Transverse colon (tissue), 4 donors: ENCODE measurements at regions not wholly inside any gene's neighbourhood (a gene's known extent, or its start where the extent isn't known, plus 50 kb on each side); places are given as distances from the start of the nearest gene placed in this dataset.

Experiments
- DNase-seq: peaks from one replicate; pipeline ENCODE4 v3.0.0-alpha.2; 2019
- H3K27ac ChIP-seq, 4 donors: fragments of 200-600 bp; sonication (generic); 2 replicates each; pipeline ENCODE4 v1.5.1; 2016 to 2018; ENCODE audit warnings: inconsistent platforms in 4 of 4
- H3K27me3 ChIP-seq: fragments of 200-600 bp; sonication (generic); 2 replicates; pipeline ENCODE4 v1.5.1; 2017; ENCODE audit warnings: inconsistent platforms
- H3K36me3 ChIP-seq, 4 donors: fragments of 200-600 bp; sonication (generic); 2 replicates each; pipeline ENCODE4 v1.5.1; 2017 to 2019; ENCODE audit warnings: inconsistent platforms in 4 of 4
- H3K4me1 ChIP-seq, 4 donors: fragments of 200-600 bp; sonication (generic); 2 replicates each; pipeline ENCODE4 v1.5.1; 2017 to 2020; ENCODE audit warnings: inconsistent platforms in 4 of 4
- H3K4me3 ChIP-seq, 4 donors: fragments of 200-600 bp; sonication (generic); 1 replicate in 1 of 4; 2 replicates in 3 of 4; pipeline versions ENCODE4 v1.5.1 to v1.6.1; 2017 to 2019; ENCODE audit warnings: inconsistent platforms in 4 of 4
- H3K9me3 ChIP-seq, 2 donors: fragments of 200-600 bp; sonication (generic); 2 replicates each; pipeline ENCODE4 v1.5.1; 2017 to 2019; ENCODE audit warnings: inconsistent platforms in 2 of 2
- CTCF ChIP-seq, 5 experiments: fragments of 200-600 bp in 3 of 5; fragments of 450-650 bp in 2 of 5; sonication (generic) in 3 of 5; IDR thresholded peaks; 1 replicate in 2 of 5; 2 replicates in 3 of 5; pipeline ENCODE4 v1.5.1; 2016 to 2017; ENCODE audit warnings: antibody characterized with exemption in 5 of 5, inconsistent platforms in 3 of 5, mild to moderate bottlenecking in 2 of 5, moderate library complexity in 1 of 5
- EP300 ChIP-seq: sonication (generic); formaldehyde crosslinking; IDR thresholded peaks from one replicate; pipeline ENCODE4 v1.6.1; 2017; ENCODE audit warnings: antibody characterized with exemption, low read depth
- POLR2A ChIP-seq: fragments of 450-650 bp; IDR thresholded peaks from one replicate; pipeline ENCODE4 v1.6.1; 2016; ENCODE audit warnings: antibody characterized with exemption, mild to moderate bottlenecking, moderate library complexity
- POLR2AphosphoS5 ChIP-seq, 3 donors: sonication (generic); formaldehyde crosslinking; IDR thresholded peaks; one replicate each; pipeline ENCODE4 v1.6.1; 2016; ENCODE audit warnings: antibody characterized with exemption in 3 of 3
- WGBS, 2 donors: methylation state at CpG; one replicate each; pipeline ENCODE4 v1.1.5; 2018; ENCODE audit warnings: low coverage in 1 of 2; 5-methylcytosine and 5-hydroxymethylcytosine counted together
- in situ Hi-C, 4 donors: fragments of 200-750 bp; cut with MboI; loops; one replicate each; pipeline versions ENCODE4 v1.15.0 to v1.15.1; 2017; ENCODE audit warnings: low sequenced_read_pairs in 3 of 4, low pct_ligation_motif_present in 1 of 4, low pct_unique_long_range_greater_than_20kb in 1 of 4
- intact Hi-C: fragments of 100-400 bp; cut with DNase I; formaldehyde crosslinking; loops from one replicate; pipeline ENCODE4 v1.15.1; 2023; ENCODE audit warnings: low total_unique reads

GRCh38 chr5:77874691-77875090 is 98.6 kb upstream of the TBCA start:
- H3K4me3 ChIP-seq = no peak overlapping the region
- TF ChIP-seq POLR2A = no peak
- TF ChIP-seq POLR2AphosphoS5 (IDR thresholded peaks at IDR 0.05) = no peak
- TF ChIP-seq CTCF (IDR thresholded peaks at IDR 0.05) = no peak
- no peak for TF ChIP-seq EP300
- no peak for DNase-seq
- H3K9me3 ChIP-seq = no peaks in the 10 kb centered on the region
- intact Hi-C loops (no loop called here), in situ Hi-C loops (no loop called here)
- no peak overlapping the region for H3K27ac ChIP-seq
- 74 to 89% methylated on average over 4 to 6 of the region's 6 CpGs for WGBS, 2 donors
- H3K36me3 ChIP-seq = no peaks in the 10 kb centered on the region
- H3K27me3 ChIP-seq = no peaks in the 10 kb centered on the region
- H3K4me1 ChIP-seq = no peaks in the 10 kb centered on the region

- in situ Hi-C loops = no loop called here
- no peak for TF ChIP-seq POLR2AphosphoS5 (IDR thresholded peaks at IDR 0.05)
- no peak for TF ChIP-seq EP300
- no peak for TF ChIP-seq POLR2A
- TF ChIP-seq CTCF (IDR thresholded peaks at IDR 0.05) = no peak
- Histone ChIP-seq H3K27ac (no peak overlapping the region), H3K36me3 (no peaks in the 10 kb centered on the region), H3K4me1 (no peaks in the 10 kb centered on the region), H3K9me3 (no peaks in the 10 kb centered on the region), H3K4me3 (no peak overlapping the region), H3K27me3 (no peaks in the 10 kb centered on the region)
- DNase-seq = no peak
- intact Hi-C loops = no loop called here
Observed at GRCh38 chr5:77873239-77873638, 97.1 kb upstream of the TBCA start.

GRCh38 chr5:77871946-77872345 is 95.8 kb upstream of the TBCA start:
- Histone ChIP-seq H3K36me3 (no peaks in the 10 kb centered on the region), H3K4me3 (no peak overlapping the region), H3K9me3 (no peaks in the 10 kb centered on the region), H3K27me3 (no peaks in the 10 kb centered on the region), H3K4me1 (no peaks in the 10 kb centered on the region), H3K27ac (no peak overlapping the region)
- WGBS, 2 donors = 14 to 82% methylated on average over 1 to 4 of the region's 4 CpGs
- in situ Hi-C loops = no loop called here
- DNase-seq = no peak
- TF ChIP-seq EP300 (no peak), POLR2AphosphoS5 (IDR thresholded peaks at IDR 0.05) (no peak), CTCF (IDR thresholded peaks at IDR 0.05) (no peak), POLR2A (no peak)
- intact Hi-C loops = no loop called here

GRCh38 chr5:77871016-77871415 is 94.9 kb upstream of the TBCA start:
- TF ChIP-seq POLR2AphosphoS5 (IDR thresholded peaks at IDR 0.05) (no peak), EP300 (no peak), POLR2A (no peak), CTCF (IDR thresholded peaks at IDR 0.05) (no peak)
- no peaks in the 10 kb centered on the region for H3K27me3 ChIP-seq
- DNase-seq = no peak
- H3K4me3 ChIP-seq = no peak overlapping the region
- in situ Hi-C loops = no loop called here
- WGBS, 2 donors = 80 to 90% methylated on average over 5 to 6 of the region's 6 CpGs
- intact Hi-C loops = no loop called here
- H3K27ac ChIP-seq = no peak overlapping the region
- no peaks in the 10 kb centered on the region for H3K36me3 ChIP-seq
- no peaks in the 10 kb centered on the region for H3K4me1 ChIP-seq
- H3K9me3 ChIP-seq = no peaks in the 10 kb centered on the region
